ENCODE measurements at regions not wholly inside any gene's neighbourhood (a gene's known extent, or its start where the extent isn't known, plus 50 kb on each side); places are given as distances from the start of the nearest gene placed in this dataset.

GRCh38 chr3:189491831-189492230, 139.4 kb upstream of the TP63 start:
- FAIRE-seq (no peak), ATAC-seq (no peak), DNase-seq (ENCODE audit: extremely low read depth in 1 of 4, low spot score in 3 of 4) (no peak)
- ChIA-PET CTCF (ENCODE audit: low intra/inter-chr PET ratio) (no interaction called here), POLR2A (no interaction called here)
- Histone ChIP-seq H3K9me3 (replicated peaks; ENCODE audit: control insufficient read depth, insufficient read depth, low read depth, low read length) (no peaks in the 10 kb centered on the region), H3K36me3 (ENCODE audit: control insufficient read depth, insufficient read depth, low read length) (no peaks in the 10 kb centered on the region), H3K9ac (ENCODE audit: insufficient read depth in 1 of 2, low read depth in 2 of 2, low read length in 2 of 2) (no peak overlapping the region), H2AFZ (ENCODE audit: low read depth, low read length) (no peak overlapping the region), H3K4me3 (no peak overlapping the region), H3K27me3 (ENCODE audit: control insufficient read depth in 2 of 2, insufficient read depth in 2 of 2, low read length in 2 of 2) (no peaks in the 10 kb centered on the region), H3K4me1 (replicated peaks in 1 of 2; ENCODE audit: control insufficient read depth in 2 of 2, insufficient read depth in 2 of 2, low read length in 2 of 2) (no peaks in the 10 kb centered on the region), H3K27ac (ENCODE audit: extremely low read depth, low read depth, low read length) (no peak overlapping the region), H4K20me1 (replicated peaks; ENCODE audit: control insufficient read depth, insufficient read depth, low read length) (no peaks in the 10 kb centered on the region), H3K4me2 (ENCODE audit: insufficient read depth, low read length) (no peak overlapping the region), H3K9me1 (ENCODE audit: control insufficient read depth, insufficient read depth, low read length) (no peaks in the 10 kb centered on the region), H3K79me2 (ENCODE audit: control insufficient read depth, insufficient read depth, low read length) (no peaks in the 10 kb centered on the region)
- intact Hi-C loops (cut with micrococcal nuclease) (no loop called here), in situ Hi-C loops (cut with MboI) (no loop called here)
- no TSS peak for BruUV-seq (replicated peaks)
- TF ChIP-seq ARID2 (IDR thresholded peaks at IDR 0.05), result no peak
- WGBS (ENCODE audit: insufficient coverage, low coverage, missing lambda C conversion rate), result 5% methylated on average over 4 of the region's 4 CpGs

GRCh38 chr3:189493271-189493670, 137.9 kb upstream of the TP63 start:
- Histone ChIP-seq H2AFZ (ENCODE audit: low read depth, low read length) (no peak overlapping the region), H3K9me3 (replicated peaks; ENCODE audit: control insufficient read depth, insufficient read depth, low read depth, low read length) (no peaks in the 10 kb centered on the region), H3K36me3 (ENCODE audit: control insufficient read depth, insufficient read depth, low read length) (no peaks in the 10 kb centered on the region), H3K79me2 (ENCODE audit: control insufficient read depth, insufficient read depth, low read length) (no peaks in the 10 kb centered on the region), H3K9me1 (ENCODE audit: control insufficient read depth, insufficient read depth, low read length) (no peaks in the 10 kb centered on the region), H3K4me3 (no peak overlapping the region), H3K27me3 (ENCODE audit: control insufficient read depth in 2 of 2, insufficient read depth in 2 of 2, low read length in 2 of 2) (no peaks in the 10 kb centered on the region), H3K27ac (ENCODE audit: extremely low read depth, low read depth, low read length) (no peak overlapping the region), H3K4me1 (replicated peaks in 1 of 2; ENCODE audit: control insufficient read depth in 2 of 2, insufficient read depth in 2 of 2, low read length in 2 of 2) (no peaks in the 10 kb centered on the region), H4K20me1 (replicated peaks; ENCODE audit: control insufficient read depth, insufficient read depth, low read length) (no peaks in the 10 kb centered on the region), H3K9ac (ENCODE audit: insufficient read depth in 1 of 2, low read depth in 2 of 2, low read length in 2 of 2) (no peak overlapping the region), H3K4me2 (ENCODE audit: insufficient read depth, low read length) (no peak overlapping the region)
- in situ Hi-C loops (cut with MboI) (no loop called here), intact Hi-C loops (cut with micrococcal nuclease) (no loop called here)
- DNase-seq (ENCODE audit: extremely low read depth in 1 of 4, low spot score in 3 of 4) (no peak), ATAC-seq (no peak), FAIRE-seq (no peak)
- BruUV-seq (replicated peaks), result no TSS peak
- 0% methylated on average over 3 of the region's 3 CpGs for WGBS (ENCODE audit: insufficient coverage, low coverage, missing lambda C conversion rate)
- CTCF ChIA-PET (ENCODE audit: low intra/inter-chr PET ratio), result no interaction called here
- POLR2A ChIA-PET, result no interaction called here
- no peak for TF ChIP-seq MYBL2 (IDR thresholded peaks at IDR 0.05; ENCODE audit: low read depth)
- no peak for TF ChIP-seq MYBL2 (CRISPR knock-in tag; IDR thresholded peaks at IDR 0.05; ENCODE audit: borderline replicate concordance)
- TF ChIP-seq ZNF583 (CRISPR knock-in tag; IDR thresholded peaks at IDR 0.05), result no peak
- TF ChIP-seq BRF2 (IDR thresholded peaks at IDR 0.05; ENCODE audit: borderline replicate concordance, insufficient read depth, insufficient read length), result no peak
- TF ChIP-seq CREB3L1 (IDR thresholded peaks at IDR 0.05; ENCODE audit: borderline replicate concordance, low read depth), result no peak
- TF ChIP-seq NFXL1 (CRISPR knock-in tag; IDR thresholded peaks at IDR 0.05), result no peak
- TF ChIP-seq ZNF239 (CRISPR knock-in tag; IDR thresholded peaks at IDR 0.05), result no peak
- no peak for TF ChIP-seq POU5F1 (IDR thresholded peaks at IDR 0.05; ENCODE audit: borderline replicate concordance, low read depth, low read length, partially characterized antibody)
- no peak for TF ChIP-seq ETS1 (conservative IDR thresholded peaks at IDR 0.05; ENCODE audit: control insufficient read depth, low read depth, low read length)
- no peak for TF ChIP-seq ZBTB49 (CRISPR knock-in tag; IDR thresholded peaks at IDR 0.05; ENCODE audit: borderline replicate concordance)

Measured in K562 (cell line).